ENCODE measurements at regions not wholly inside any gene's neighbourhood (a gene's known extent, or its start where the extent isn't known, plus 50 kb on each side); places are given as distances from the start of the nearest gene placed in this dataset.

- no peak for TF ChIP-seq CTCF (conservative IDR thresholded peaks at IDR 0.05; ENCODE audit: low read length)
- no peak for TF ChIP-seq EZH2phosphoT487 (IDR thresholded peaks at IDR 0.05; ENCODE audit: borderline replicate concordance, low read depth, low read length)
These were observed 94.6 kb downstream of the KCNA5 start for GRCh38 chr12:5138256-5138655.

All from OCI-LY7 (cell line).